ENCODE measurements at regions not wholly inside any gene's neighbourhood (a gene's known extent, or its start where the extent isn't known, plus 50 kb on each side); places are given as distances from the start of the nearest gene placed in this dataset.
"Not testable (repeated sequence)": the region's sequence is repeated elsewhere in the genome, so short reads cannot be mapped to it uniquely, and the experiment has no call there.

GRCh38 chr4:103272174-103272573 lies 74.0 kb upstream of the CENPE start:
- DNase-seq (ENCODE audit: low spot score in 2 of 2) (no peak), ATAC-seq (no peak)
- Mint-ChIP-seq H3K27ac (no peak overlapping the region), H3K36me3 (peaks cover 0 to 8% of the 10 kb centered on the region in 2 donors), H3K9me3 (no peaks in the 10 kb centered on the region)

- Mint-ChIP-seq H3K9me3 (no peaks in the 10 kb centered on the region), H3K27ac (no peak overlapping the region)
Measured at GRCh38 chr4:103268746-103269145, 70.6 kb upstream of the CENPE start.

DNA sequence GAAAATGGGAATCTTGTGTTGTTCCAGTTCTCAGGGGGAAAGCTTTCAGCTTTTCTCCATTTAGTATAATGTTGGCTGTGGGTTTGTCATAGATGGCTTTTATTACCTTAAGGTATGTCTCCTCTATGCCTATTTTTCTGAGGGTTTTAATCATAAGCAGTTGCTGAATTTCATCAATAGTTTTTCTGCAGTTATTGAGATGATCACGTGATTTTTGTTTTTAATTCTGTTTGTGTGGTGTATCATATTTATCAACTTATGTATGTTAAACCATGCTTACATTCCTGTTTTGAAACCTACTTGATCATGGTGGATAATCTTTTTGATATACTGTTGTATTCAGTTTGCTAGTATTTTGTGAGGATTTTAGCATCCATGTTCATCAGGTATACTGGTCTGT lies 66.8 kb upstream of the CENPE start:
- no peaks in the 10 kb centered on the region for H3K9me3 Mint-ChIP-seq
- no peak for DNase-seq (ENCODE audit: low spot score in 2 of 2)
- peaks cover 0 to 8% of the 10 kb centered on the region in 2 donors for H3K36me3 Mint-ChIP-seq
- no peak overlapping the region for H3K27ac Mint-ChIP-seq
- ATAC-seq = no peak

More at GRCh38 chr4:103268746-103269145, 70.6 kb upstream of the CENPE start:
- ATAC-seq (no peak), DNase-seq (ENCODE audit: low spot score in 2 of 2) (no peak)
- H3K36me3 Mint-ChIP-seq = peaks cover 0 to 8% of the 10 kb centered on the region in 2 donors

DNA sequence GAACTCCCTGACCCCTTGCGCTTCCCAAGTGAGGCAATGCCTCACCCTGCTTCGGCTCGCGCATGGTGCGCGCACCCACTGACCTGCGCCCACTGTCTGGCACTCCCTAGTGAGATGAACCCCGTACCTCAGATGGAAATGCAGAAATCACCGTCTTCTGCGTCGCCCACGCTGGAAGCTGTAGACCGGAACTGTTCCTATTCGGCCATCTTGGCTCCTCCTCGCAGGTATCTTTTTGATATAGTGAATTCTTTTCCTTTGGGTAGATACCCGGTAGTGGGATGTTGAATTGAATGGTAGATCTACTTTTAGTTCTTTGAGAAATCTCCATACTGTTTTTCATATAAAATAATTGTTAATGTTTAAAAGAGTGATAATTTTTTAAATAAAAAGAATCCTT lies 57.9 kb upstream of the CENPE start:
- H3K27ac Mint-ChIP-seq; DNase-seq (ENCODE audit: low spot score in 2 of 2); H3K9me3 Mint-ChIP-seq; H3K36me3 Mint-ChIP-seq; ATAC-seq: not testable (repeated sequence)
